ENCODE measurements at regions not wholly inside any gene's neighbourhood (a gene's known extent, or its start where the extent isn't known, plus 50 kb on each side); places are given as distances from the start of the nearest gene placed in this dataset.
"Not testable (repeated sequence)": the region's sequence is repeated elsewhere in the genome, so short reads cannot be mapped to it uniquely, and the experiment has no call there.

GRCh38 chr6:47180633-47181032 lies 129.1 kb downstream of the TNFRSF21 start:
- DNase-seq (ENCODE audit: low read depth in 4 of 4, low spot score in 2 of 4): no peak

GRCh38 chr6:47179286-47179685 lies 130.4 kb downstream of the TNFRSF21 start:
- no peak for DNase-seq (ENCODE audit: low read depth in 4 of 4, low spot score in 2 of 4)

GRCh38 chr6:47175656-47176055 lies 133.5 kb upstream of the ADGRF1 start:
- no peak for DNase-seq (ENCODE audit: low read depth in 4 of 4, low spot score in 2 of 4)

- no peak for DNase-seq (ENCODE audit: low read depth in 4 of 4, low spot score in 2 of 4)
These were observed 132.4 kb upstream of the ADGRF1 start for GRCh38 chr6:47174502-47175023.

GRCh38 chr6:47174063-47174462 lies 131.9 kb upstream of the ADGRF1 start:
- not testable (repeated sequence) for DNase-seq (ENCODE audit: low read depth in 4 of 4, low spot score in 2 of 4)

- DNase-seq (ENCODE audit: low read depth in 4 of 4, low spot score in 2 of 4): not testable (repeated sequence)
These were observed 131.0 kb upstream of the ADGRF1 start for GRCh38 chr6:47173145-47173544.

GRCh38 chr6:47170617-47170947 lies 128.4 kb upstream of the ADGRF1 start:
- DNase-seq (ENCODE audit: low read depth in 4 of 4, low spot score in 2 of 4): no peak

- no peak for DNase-seq (ENCODE audit: low read depth in 4 of 4, low spot score in 2 of 4)
These were observed 127.9 kb upstream of the ADGRF1 start for GRCh38 chr6:47169785-47170616.

- peak in 1 of 4 donors; percentile 5 for DNase-seq (ENCODE audit: low read depth in 4 of 4, low spot score in 2 of 4)
These were observed 126.0 kb upstream of the ADGRF1 start for GRCh38 chr6:47168180-47168579.

- no peak for DNase-seq (ENCODE audit: low read depth in 4 of 4, low spot score in 2 of 4)
These were observed 123.8 kb upstream of the ADGRF1 start for GRCh38 chr6:47165918-47166317.

- no peak for DNase-seq (ENCODE audit: low read depth in 4 of 4, low spot score in 2 of 4)
These were observed 122.7 kb upstream of the ADGRF1 start for GRCh38 chr6:47164877-47165276.

- no peak for DNase-seq (ENCODE audit: low read depth in 4 of 4, low spot score in 2 of 4)
These were observed 121.4 kb upstream of the ADGRF1 start for GRCh38 chr6:47163536-47163935.

- DNase-seq (ENCODE audit: low read depth in 4 of 4, low spot score in 2 of 4): no peak
These were observed 120.7 kb upstream of the ADGRF1 start for GRCh38 chr6:47162793-47163192.

- no peak for DNase-seq (ENCODE audit: low read depth in 4 of 4, low spot score in 2 of 4)
These were observed 120.1 kb upstream of the ADGRF1 start for GRCh38 chr6:47162231-47162630.

- DNase-seq (ENCODE audit: low read depth in 4 of 4, low spot score in 2 of 4): no peak
These were observed 119.1 kb upstream of the ADGRF1 start for GRCh38 chr6:47161176-47161687.

- DNase-seq (ENCODE audit: low read depth in 4 of 4, low spot score in 2 of 4): no peak
These were observed 118.6 kb upstream of the ADGRF1 start for GRCh38 chr6:47160702-47161101.

GRCh38 chr6:47159763-47160162 lies 117.6 kb upstream of the ADGRF1 start:
- no peak for DNase-seq (ENCODE audit: low read depth in 4 of 4, low spot score in 2 of 4)

- no peak for DNase-seq (ENCODE audit: low read depth in 4 of 4, low spot score in 2 of 4)
These were observed 115.6 kb upstream of the ADGRF1 start for GRCh38 chr6:47157653-47158219.

GRCh38 chr6:47157063-47157462 lies 114.9 kb upstream of the ADGRF1 start:
- no peak for DNase-seq (ENCODE audit: low read depth in 4 of 4, low spot score in 2 of 4)

GRCh38 chr6:47156196-47156595 lies 114.1 kb upstream of the ADGRF1 start:
- DNase-seq (ENCODE audit: low read depth in 4 of 4, low spot score in 2 of 4): no peak

GRCh38 chr6:47153404-47153755 lies 111.2 kb upstream of the ADGRF1 start:
- no peak for DNase-seq (ENCODE audit: low read depth in 4 of 4, low spot score in 2 of 4)
